ENCODE measurements at regions not wholly inside any gene's neighbourhood (a gene's known extent, or its start where the extent isn't known, plus 50 kb on each side); places are given as distances from the start of the nearest gene placed in this dataset.
"Not testable (repeated sequence)": the region's sequence is repeated elsewhere in the genome, so short reads cannot be mapped to it uniquely, and the experiment has no call there.

GRCh38 chr22:48309836-48310235 lies 1517.8 kb downstream of the BRD1 start:
- DNase-seq = no peak

- no peak for DNase-seq
Measured at GRCh38 chr22:48309115-48309705, 1518.5 kb downstream of the BRD1 start.

- no peak for DNase-seq
Measured at GRCh38 chr22:48307931-48308330, 1519.7 kb downstream of the BRD1 start.

- no peak for DNase-seq
Measured at GRCh38 chr22:48306785-48307510, 1520.7 kb downstream of the BRD1 start.

- DNase-seq = no peak
Measured at GRCh38 chr22:48306284-48306683, 1521.4 kb downstream of the BRD1 start.

GRCh38 chr22:48305726-48306235 lies 1521.9 kb downstream of the BRD1 start:
- DNase-seq = no peak

- no peak for DNase-seq
Measured at GRCh38 chr22:48303369-48303725, 1524.3 kb downstream of the BRD1 start.

- no peak for DNase-seq
Measured at GRCh38 chr22:48302657-48303368, 1524.9 kb downstream of the BRD1 start.

- DNase-seq = no peak
Measured at GRCh38 chr22:48301908-48302307, 1525.8 kb downstream of the BRD1 start.

- DNase-seq = no peak
Measured at GRCh38 chr22:48301421-48301820, 1526.3 kb downstream of the BRD1 start.

- no peak for DNase-seq
Measured at GRCh38 chr22:48300877-48301276, 1526.8 kb downstream of the BRD1 start.

GRCh38 chr22:48299801-48300200 lies 1527.9 kb downstream of the BRD1 start:
- no peak for DNase-seq

- DNase-seq = no peak
Measured at GRCh38 chr22:48299124-48299523, 1528.5 kb downstream of the BRD1 start.

- DNase-seq = no peak
Measured at GRCh38 chr22:48297296-48297695, 1530.4 kb downstream of the BRD1 start.

GRCh38 chr22:48289954-48290353 lies 1527.5 kb downstream of the TBC1D22A start:
- DNase-seq = not testable (repeated sequence)

- DNase-seq = no peak
Measured at GRCh38 chr22:48288376-48288940, 1526.0 kb downstream of the TBC1D22A start.

- DNase-seq = no peak
Measured at GRCh38 chr22:48287031-48287430, 1524.6 kb downstream of the TBC1D22A start.

- no peak for DNase-seq
Measured at GRCh38 chr22:48284671-48285070, 1522.2 kb downstream of the TBC1D22A start.

- no peak for DNase-seq
Measured at GRCh38 chr22:48282804-48283203, 1520.4 kb downstream of the TBC1D22A start.

- no peak for DNase-seq
Measured at GRCh38 chr22:48279461-48279756, 1517.0 kb downstream of the TBC1D22A start.

GRCh38 chr22:48278620-48279460 lies 1516.4 kb downstream of the TBC1D22A start:
- DNase-seq = no peak

- DNase-seq = no peak
Measured at GRCh38 chr22:48277868-48278581, 1515.6 kb downstream of the TBC1D22A start.

All from NCI-H1930 (cell line).